Uterus (tissue), 3 donors: ENCODE measurements at regions not wholly inside any gene's neighbourhood (a gene's known extent, or its start where the extent isn't known, plus 50 kb on each side); places are given as distances from the start of the nearest gene placed in this dataset.

Source experiments
- DNase-seq, 2 donors: peaks; one replicate each; pipeline ENCODE4 v3.0.0-alpha.2; 2019 to 2020
- H3K27ac ChIP-seq, 2 donors: fragments of 200-600 bp; sonication (generic); 1 replicate in 1 of 2; 2 replicates in 1 of 2; pipeline ENCODE4 v1.5.1; 2016 to 2018
- H3K27me3 ChIP-seq, 2 donors: fragments of 200-600 bp; sonication (generic); one replicate each; pipeline ENCODE4 v1.5.1; 2018 to 2019; ENCODE audit warnings: control low read depth in 1 of 2
- H3K36me3 ChIP-seq, 2 donors: fragments of 200-600 bp; sonication (generic); one replicate each; pipeline ENCODE4 v1.5.1; 2019; ENCODE audit warnings: control low read depth in 1 of 2
- H3K4me1 ChIP-seq, 2 donors: fragments of 200-600 bp; sonication (generic); one replicate each; pipeline ENCODE4 v1.5.1; 2018 to 2019; ENCODE audit warnings: control low read depth in 1 of 2
- H3K4me3 ChIP-seq, 2 donors: fragments of 200-600 bp; sonication (generic); 1 replicate in 1 of 2; 2 replicates in 1 of 2; pipeline ENCODE4 v1.5.1; 2018 to 2019; ENCODE audit warnings: mild to moderate bottlenecking in 1 of 2
- H3K9me3 ChIP-seq, 2 donors: fragments of 200-600 bp; sonication (generic); one replicate each; pipeline ENCODE4 v1.5.1; 2019; ENCODE audit warnings: control low read depth in 1 of 2
- CTCF ChIP-seq, 4 experiments: fragments of 200-600 bp in 2 of 4; fragments of 450-650 bp in 2 of 4; sonication (generic) in 2 of 4; IDR thresholded peaks; one replicate each; pipeline ENCODE4 v1.5.1; 2016 to 2019; ENCODE audit warnings: antibody characterized with exemption in 4 of 4, mild to moderate bottlenecking in 2 of 4, moderate library complexity in 1 of 4
- POLR2A ChIP-seq, 2 donors: fragments of 450-650 bp; IDR thresholded peaks; one replicate each; pipeline ENCODE4 v1.6.1; 2016; ENCODE audit warnings: antibody characterized with exemption in 2 of 2, mild to moderate bottlenecking in 1 of 2, moderate library complexity in 1 of 2
- intact Hi-C: fragments of 100-400 bp; cut with DNase I; formaldehyde crosslinking; loops from one replicate; pipeline ENCODE4 v1.15.1; 2023; ENCODE audit warnings: low total_unique reads
- donor health status: DM: yes; HTN: yes; CAD: no.

GRCh38 chr6:147740916-147741315 is 232.4 kb downstream of the SAMD5 start:
- no peaks in the 10 kb centered on the region for H3K9me3 ChIP-seq
- H3K27ac ChIP-seq = no peak overlapping the region
- H3K27me3 ChIP-seq = no peaks in the 10 kb centered on the region
- no peak for DNase-seq
- intact Hi-C loops = no loop called here
- no peak overlapping the region for H3K4me3 ChIP-seq
- TF ChIP-seq CTCF (IDR thresholded peaks at IDR 0.05) (no peak), POLR2A (IDR thresholded peaks at IDR 0.05) (no peak)
- no peaks in the 10 kb centered on the region for H3K36me3 ChIP-seq
- H3K4me1 ChIP-seq = no peaks in the 10 kb centered on the region

GRCh38 chr6:147741389-147741788 is 232.9 kb downstream of the SAMD5 start:
- intact Hi-C loops = no loop called here
- Histone ChIP-seq H3K4me1 (no peaks in the 10 kb centered on the region), H3K9me3 (no peaks in the 10 kb centered on the region), H3K36me3 (no peaks in the 10 kb centered on the region), H3K27me3 (no peaks in the 10 kb centered on the region), H3K27ac (no peak overlapping the region), H3K4me3 (no peak overlapping the region)
- DNase-seq = no peak
- TF ChIP-seq POLR2A (IDR thresholded peaks at IDR 0.05) (no peak), CTCF (IDR thresholded peaks at IDR 0.05) (no peak)

GRCh38 chr6:147742440-147742839 is 233.9 kb downstream of the SAMD5 start:
- no peak overlapping the region for H3K4me3 ChIP-seq
- no peak for TF ChIP-seq POLR2A (IDR thresholded peaks at IDR 0.05)
- TF ChIP-seq CTCF (IDR thresholded peaks at IDR 0.05) = no peak
- H3K27ac ChIP-seq = no peak overlapping the region
- intact Hi-C loops = no loop called here
- no peak for DNase-seq
- no peaks in the 10 kb centered on the region for H3K9me3 ChIP-seq
- no peaks in the 10 kb centered on the region for H3K36me3 ChIP-seq
- H3K27me3 ChIP-seq = no peaks in the 10 kb centered on the region
- no peaks in the 10 kb centered on the region for H3K4me1 ChIP-seq

GRCh38 chr6:147744012-147744411 is 235.5 kb downstream of the SAMD5 start:
- DNase-seq = no peak
- H3K9me3 ChIP-seq = no peaks in the 10 kb centered on the region
- no peak overlapping the region for H3K27ac ChIP-seq
- TF ChIP-seq POLR2A (IDR thresholded peaks at IDR 0.05) = no peak
- no peak for TF ChIP-seq CTCF (IDR thresholded peaks at IDR 0.05)
- intact Hi-C loops = no loop called here
- no peak overlapping the region for H3K4me3 ChIP-seq
- H3K27me3 ChIP-seq = no peaks in the 10 kb centered on the region
- H3K4me1 ChIP-seq = no peaks in the 10 kb centered on the region
- no peaks in the 10 kb centered on the region for H3K36me3 ChIP-seq

GRCh38 chr6:147749331-147749730 is 240.8 kb downstream of the SAMD5 start:
- no peak overlapping the region for H3K27ac ChIP-seq
- no peak for DNase-seq
- no peaks in the 10 kb centered on the region for H3K27me3 ChIP-seq
- no peaks in the 10 kb centered on the region for H3K9me3 ChIP-seq
- H3K4me3 ChIP-seq = no peak overlapping the region
- no peaks in the 10 kb centered on the region for H3K4me1 ChIP-seq
- no peaks in the 10 kb centered on the region for H3K36me3 ChIP-seq
- intact Hi-C loops = no loop called here
- TF ChIP-seq POLR2A (IDR thresholded peaks at IDR 0.05) = no peak
- TF ChIP-seq CTCF (IDR thresholded peaks at IDR 0.05) = no peak
